ENCODE measurements at regions not wholly inside any gene's neighbourhood (a gene's known extent, or its start where the extent isn't known, plus 50 kb on each side); places are given as distances from the start of the nearest gene placed in this dataset.

DNA sequence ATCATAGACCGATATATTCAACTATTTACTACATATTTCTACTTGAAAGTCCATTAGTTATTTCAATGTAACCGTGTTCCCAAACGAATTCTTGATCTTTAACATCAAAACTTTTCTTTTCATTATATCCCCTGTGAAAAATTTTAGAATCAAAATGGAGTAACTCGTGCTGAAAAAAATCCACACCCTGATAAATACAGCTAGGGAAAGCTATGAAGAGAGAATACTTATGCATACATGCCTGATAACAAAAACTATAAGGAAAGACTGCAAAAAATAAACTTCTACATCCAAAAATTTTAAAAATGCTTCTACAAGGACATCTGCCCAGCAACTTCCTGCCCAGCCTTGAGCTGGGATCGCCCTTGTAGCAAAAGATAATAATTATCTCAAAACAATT is 2458.3 kb upstream of the PCDH20 start:
- TF ChIP-seq ELF4 (IDR thresholded peaks at IDR 0.05) (no peak), SUZ12 (IDR thresholded peaks at IDR 0.05) (no peak), HDGF (IDR thresholded peaks at IDR 0.05; ENCODE audit: borderline replicate concordance) (no peak), FOXM1 (IDR thresholded peaks at IDR 0.05; ENCODE audit: borderline replicate concordance) (no peak), CTBP1 (IDR thresholded peaks at IDR 0.05; ENCODE audit: borderline replicate concordance) (no peak), SP1 (IDR thresholded peaks at IDR 0.05) (no peak), FOXK2 (IDR thresholded peaks at IDR 0.05) (no peak), BHLHE40 (IDR thresholded peaks at IDR 0.05; ENCODE audit: borderline replicate concordance) (no peak), FOXA1 (IDR thresholded peaks at IDR 0.05) (no peak), NFRKB (IDR thresholded peaks at IDR 0.05) (no peak), ZNF384 (IDR thresholded peaks at IDR 0.05) (no peak), TARDBP (IDR thresholded peaks at IDR 0.05) (no peak)

Data from HEK293T (cell line).